ENCODE measurements at regions not wholly inside any gene's neighbourhood (a gene's known extent, or its start where the extent isn't known, plus 50 kb on each side); places are given as distances from the start of the nearest gene placed in this dataset.

GRCh38 chr5:1723476-1723875, 76.2 kb downstream of the MRPL36 start:
- peaks cover 8 to 15% of the 10 kb centered on the region in 2 donors for H3K9me3 ChIP-seq (replicated peaks in 1 of 2; ENCODE audit: control insufficient read depth in 1 of 2, insufficient read depth in 1 of 2, low read length in 2 of 2)
- peaks cover 17 to 33% (median 26%) of the 10 kb centered on the region in 3 donors for H3K27me3 Mint-ChIP-seq (ENCODE audit: low read depth in 3 of 3)
- no peak overlapping the region for H3K27ac ChIP-seq (ENCODE audit: low read depth in 1 of 2, low read length in 2 of 2)
- no peaks in the 10 kb centered on the region for H3K36me3 Mint-ChIP-seq
- no peak overlapping the region for H3K4me3 Mint-ChIP-seq
- H4K20me1 ChIP-seq (ENCODE audit: insufficient read depth, low read length), result no peaks in the 10 kb centered on the region
- peaks cover 5 to 26% (median 19%) of the 10 kb centered on the region in 7 donors for H3K9me3 Mint-ChIP-seq
- no peak overlapping the region for H3K4me2 ChIP-seq (replicated peaks; ENCODE audit: extremely low read depth, low read length, poor library complexity, severe bottlenecking)
- DNase-seq, result no peak
- no peak overlapping the region for H3K9ac ChIP-seq (ENCODE audit: insufficient read depth, low read length, poor library complexity, severe bottlenecking)
- H3K4me3 ChIP-seq (replicated peaks in 1 of 3; ENCODE audit: low read depth in 2 of 3, low read length in 3 of 3), result no peak overlapping the region
- intact Hi-C loops (cut with micrococcal nuclease), result no loop called here
- H3K27me3 ChIP-seq (ENCODE audit: control insufficient read depth in 2 of 2, insufficient read depth in 2 of 2, low read length in 2 of 2), result peaks cover 0 to 14% of the 10 kb centered on the region in 2 donors
- H3K79me2 ChIP-seq (ENCODE audit: insufficient read depth, low read length), result no peaks in the 10 kb centered on the region
- no peak for TF ChIP-seq CTCF (IDR thresholded peaks at IDR 0.05)
- WGBS (ENCODE audit: insufficient coverage), result 88% methylated on average over 1 of the region's 7 CpGs
- no peak overlapping the region for H3K27ac Mint-ChIP-seq
- no peak overlapping the region for H2AFZ ChIP-seq (ENCODE audit: insufficient read depth, low read depth, low read length, poor library complexity, severe bottlenecking)
- H3K4me1 ChIP-seq (ENCODE audit: control insufficient read depth in 1 of 2, insufficient read depth in 2 of 2, low read length in 2 of 2), result no peaks in the 10 kb centered on the region
- H3K36me3 ChIP-seq (replicated peaks in 1 of 2; ENCODE audit: control insufficient read depth in 1 of 2, insufficient read depth in 2 of 2, low read length in 2 of 2), result no peaks in the 10 kb centered on the region
- no peaks in the 10 kb centered on the region for H3K4me1 Mint-ChIP-seq

- Histone ChIP-seq H3K4me3 (replicated peaks in 1 of 3; ENCODE audit: low read depth in 2 of 3, low read length in 3 of 3) (no peak overlapping the region), H3K4me2 (replicated peaks; ENCODE audit: extremely low read depth, low read length, poor library complexity, severe bottlenecking) (no peak overlapping the region), H3K79me2 (ENCODE audit: insufficient read depth, low read length) (no peaks in the 10 kb centered on the region), H3K27me3 (ENCODE audit: control insufficient read depth in 2 of 2, insufficient read depth in 2 of 2, low read length in 2 of 2) (peaks cover 0 to 14% of the 10 kb centered on the region in 2 donors), H3K9ac (ENCODE audit: insufficient read depth, low read length, poor library complexity, severe bottlenecking) (no peak overlapping the region), H2AFZ (ENCODE audit: insufficient read depth, low read depth, low read length, poor library complexity, severe bottlenecking) (no peak overlapping the region), H3K36me3 (replicated peaks in 1 of 2; ENCODE audit: control insufficient read depth in 1 of 2, insufficient read depth in 2 of 2, low read length in 2 of 2) (no peaks in the 10 kb centered on the region), H3K4me1 (ENCODE audit: control insufficient read depth in 1 of 2, insufficient read depth in 2 of 2, low read length in 2 of 2) (no peaks in the 10 kb centered on the region), H3K27ac (ENCODE audit: low read depth in 1 of 2, low read length in 2 of 2) (no peak overlapping the region), H4K20me1 (ENCODE audit: insufficient read depth, low read length) (no peaks in the 10 kb centered on the region), H3K9me3 (replicated peaks in 1 of 2; ENCODE audit: control insufficient read depth in 1 of 2, insufficient read depth in 1 of 2, low read length in 2 of 2) (peaks cover 12 to 21% of the 10 kb centered on the region in 2 donors)
- no peak overlapping the region for H3K4me3 Mint-ChIP-seq
- DNase-seq, result no peak
- intact Hi-C loops (cut with micrococcal nuclease), result no loop called here
- H3K27ac Mint-ChIP-seq, result no peak overlapping the region
- H3K4me1 Mint-ChIP-seq, result no peaks in the 10 kb centered on the region
- TF ChIP-seq CTCF (IDR thresholded peaks at IDR 0.05), result no peak
- peaks cover 9 to 32% (median 25%) of the 10 kb centered on the region in 7 donors for H3K9me3 Mint-ChIP-seq
- peaks cover 17 to 34% (median 26%) of the 10 kb centered on the region in 3 donors for H3K27me3 Mint-ChIP-seq (ENCODE audit: low read depth in 3 of 3)
- H3K36me3 Mint-ChIP-seq, result no peaks in the 10 kb centered on the region
- WGBS (ENCODE audit: insufficient coverage), result 85% methylated on average over 5 of the region's 13 CpGs
Measured at GRCh38 chr5:1722877-1723276, 76.8 kb downstream of the MRPL36 start.

Measured in CD14-positive monocyte (primary cell).